GM23248 (cell line): ENCODE measurements at regions not wholly inside any gene's neighbourhood (a gene's known extent, or its start where the extent isn't known, plus 50 kb on each side); places are given as distances from the start of the nearest gene placed in this dataset.

Source experiments
- DNase-seq: peaks from one replicate; pipeline ENCODE4 v3.0.0-alpha.2; 2015
- H2AFZ ChIP-seq: fragments of 200-600 bp; sonication (generic); 2 replicates; pipeline ENCODE4 v1.6.1; 2016; ENCODE audit warnings: antibody characterized with exemption
- H3F3A ChIP-seq: fragments of 200-600 bp; sonication (generic); 2 replicates; pipeline ENCODE4 v1.6.1; 2016; ENCODE audit warnings: mild to moderate bottlenecking, antibody characterized with exemption, mixed run types; ENCODE audit not compliant: insufficient read depth
- H3K27ac ChIP-seq: fragments of 200-600 bp; sonication (generic); 2 replicates; pipeline ENCODE4 v1.5.1; 2016; ENCODE audit warnings: mild to moderate bottlenecking
- H3K27me3 ChIP-seq: fragments of 200-600 bp; sonication (generic); replicated peaks from 2 replicates; pipeline ENCODE4 v1.6.1; 2016; ENCODE audit warnings: mild to moderate bottlenecking; ENCODE audit not compliant: insufficient read depth
- H3K36me3 ChIP-seq: fragments of 200-600 bp; sonication (generic); 2 replicates; pipeline ENCODE4 v1.6.1; 2016; ENCODE audit warnings: low read depth, mild to moderate bottlenecking
- H3K4me1 ChIP-seq: fragments of 200-600 bp; sonication (generic); 2 replicates; pipeline ENCODE4 v1.6.1; 2016; ENCODE audit warnings: mild to moderate bottlenecking; ENCODE audit not compliant: insufficient read depth
- H3K4me2 ChIP-seq: fragments of 200-600 bp; sonication (generic); one replicate; pipeline ENCODE4 v1.6.1; 2016; ENCODE audit warnings: mild to moderate bottlenecking; ENCODE audit not compliant: unreplicated experiment
- H3K4me3 ChIP-seq: fragments of 200-600 bp; sonication (generic); 2 replicates; pipeline ENCODE4 v1.5.1; 2016; ENCODE audit warnings: mild to moderate bottlenecking
- H3K79me2 ChIP-seq: fragments of 200-600 bp; sonication (generic); 2 replicates; pipeline ENCODE4 v1.6.1; 2016; ENCODE audit warnings: mild to moderate bottlenecking; ENCODE audit not compliant: insufficient read depth
- H3K9ac ChIP-seq: fragments of 200-600 bp; sonication (generic); 2 replicates; pipeline ENCODE4 v1.6.1; 2016; ENCODE audit warnings: mild to moderate bottlenecking
- H3K9me2 ChIP-seq: fragments of 200-600 bp; sonication (generic); 2 replicates; pipeline ENCODE4 v1.6.1; 2016; ENCODE audit warnings: mixed run types, mild to moderate bottlenecking, moderate library complexity; ENCODE audit not compliant: insufficient read depth
- H3K9me3 ChIP-seq: fragments of 200-600 bp; sonication (generic); one replicate; pipeline ENCODE4 v1.6.1; 2017; ENCODE audit warnings: low read depth
- H4K20me1 ChIP-seq: fragments of 200-600 bp; sonication (generic); 2 replicates; pipeline ENCODE4 v1.6.0; 2016; ENCODE audit not compliant: insufficient read depth
- EZH2 ChIP-seq: fragments of 200-600 bp; sonication (generic); IDR thresholded peaks from 2 replicates; pipeline ENCODE4 v1.6.1; 2018; ENCODE audit warnings: antibody characterized with exemption, mild to moderate bottlenecking; ENCODE audit not compliant: insufficient read depth, poor library complexity, severe bottlenecking
- EZH2phosphoT487 ChIP-seq: fragments of 200-600 bp; sonication (generic); IDR thresholded peaks from 2 replicates; pipeline ENCODE4 v1.6.1; 2018; ENCODE audit warnings: antibody characterized with exemption, moderate library complexity, mild to moderate bottlenecking, low read depth; ENCODE audit not compliant: insufficient read depth
- WGBS, 2 experiments: methylation state at CpG; one replicate each; pipeline ENCODE4 v1.1.6; 2015 to 2017; ENCODE audit warnings: low lambda C conversion rate in 2 of 2, low coverage in 1 of 2; ENCODE audit errors: missing lambda C conversion rate in 2 of 2; 5-methylcytosine and 5-hydroxymethylcytosine counted together
- in situ Hi-C: fragments of 300-500 bp; cut with MboI; formaldehyde crosslinking; loops from 2 replicates; pipeline ENCODE4 v1.15.0; 2020

GRCh38 chr4:11546391-11547175 is 117.9 kb upstream of the HS3ST1 start:
- no peaks in the 10 kb centered on the region for H3K27me3 ChIP-seq
- no peak overlapping the region for H3K9ac ChIP-seq
- no peak overlapping the region for H3K4me3 ChIP-seq
- H3K4me2 ChIP-seq: no peak overlapping the region
- no peaks in the 10 kb centered on the region for H3K4me1 ChIP-seq
- H3K9me2 ChIP-seq: no peaks in the 10 kb centered on the region
- no peaks in the 10 kb centered on the region for H3K36me3 ChIP-seq
- DNase-seq: no peak
- no peak overlapping the region for H3K27ac ChIP-seq
- in situ Hi-C loops: no loop called here
- TF ChIP-seq EZH2phosphoT487 (no peak), EZH2 (no peak)
- H3F3A ChIP-seq: no peaks in the 10 kb centered on the region
- no peaks in the 10 kb centered on the region for H4K20me1 ChIP-seq
- no peaks in the 10 kb centered on the region for H3K79me2 ChIP-seq
- no peak overlapping the region for H2AFZ ChIP-seq
- 21% methylated on average over 1 of the region's 1 CpG for WGBS, 2 experiments
- no peaks in the 10 kb centered on the region for H3K9me3 ChIP-seq

- Histone ChIP-seq H3K27ac (no peak overlapping the region), H3K4me3 (no peak overlapping the region), H3K36me3 (no peaks in the 10 kb centered on the region), H3K9me2 (no peaks in the 10 kb centered on the region), H3K79me2 (no peaks in the 10 kb centered on the region), H3K4me1 (no peaks in the 10 kb centered on the region), H4K20me1 (no peaks in the 10 kb centered on the region), H3K9me3 (no peaks in the 10 kb centered on the region), H3F3A (no peaks in the 10 kb centered on the region), H3K9ac (no peak overlapping the region), H3K27me3 (no peaks in the 10 kb centered on the region), H2AFZ (no peak overlapping the region), H3K4me2 (no peak overlapping the region)
- WGBS, 2 experiments: 31 to 40% methylated on average over 3 of the region's 3 CpGs
- TF ChIP-seq EZH2 (no peak), EZH2phosphoT487 (no peak)
- in situ Hi-C loops: no loop called here
- DNase-seq: no peak
Measured at GRCh38 chr4:11545651-11546050, 117.0 kb upstream of the HS3ST1 start.

GRCh38 chr4:11544211-11544610 is 115.5 kb upstream of the HS3ST1 start:
- Histone ChIP-seq H2AFZ (no peak overlapping the region), H3K4me3 (no peak overlapping the region), H3K79me2 (no peaks in the 10 kb centered on the region), H3K4me2 (no peak overlapping the region), H3K4me1 (no peaks in the 10 kb centered on the region), H3K9ac (no peak overlapping the region), H3K27ac (no peak overlapping the region), H3K9me3 (no peaks in the 10 kb centered on the region), H3K27me3 (no peaks in the 10 kb centered on the region), H3K36me3 (no peaks in the 10 kb centered on the region), H3K9me2 (no peaks in the 10 kb centered on the region), H3F3A (no peaks in the 10 kb centered on the region), H4K20me1 (no peaks in the 10 kb centered on the region)
- DNase-seq: no peak
- in situ Hi-C loops: no loop called here
- TF ChIP-seq EZH2phosphoT487 (no peak), EZH2 (no peak)

GRCh38 chr4:11543706-11544105 is 115.0 kb upstream of the HS3ST1 start:
- in situ Hi-C loops: no loop called here
- no peaks in the 10 kb centered on the region for H3F3A ChIP-seq
- no peak overlapping the region for H3K9ac ChIP-seq
- H3K27me3 ChIP-seq: no peaks in the 10 kb centered on the region
- H3K79me2 ChIP-seq: no peaks in the 10 kb centered on the region
- no peaks in the 10 kb centered on the region for H3K9me2 ChIP-seq
- 2 to 4% methylated on average over 2 of the region's 2 CpGs for WGBS, 2 experiments
- no peak for DNase-seq
- no peaks in the 10 kb centered on the region for H3K9me3 ChIP-seq
- no peak overlapping the region for H3K27ac ChIP-seq
- H2AFZ ChIP-seq: no peak overlapping the region
- H3K4me3 ChIP-seq: no peak overlapping the region
- no peaks in the 10 kb centered on the region for H3K4me1 ChIP-seq
- no peak overlapping the region for H3K4me2 ChIP-seq
- no peak for TF ChIP-seq EZH2phosphoT487
- TF ChIP-seq EZH2: no peak
- no peaks in the 10 kb centered on the region for H3K36me3 ChIP-seq
- H4K20me1 ChIP-seq: no peaks in the 10 kb centered on the region
